Endothelial cell of umbilical vein (primary cell): ENCODE measurements at regions not wholly inside any gene's neighbourhood (a gene's known extent, or its start where the extent isn't known, plus 50 kb on each side); places are given as distances from the start of the nearest gene placed in this dataset.

ENCODE experiments used
- BruUV-seq: library from RNA; stranded (reverse); fragments of 400-500 nt; replicated peaks from 2 replicates; lab custom pipeline; 2021; lab: Mats Ljungman, UMichigan
- CTCF ChIA-PET: fragments of 300-600, 350-600 bp; sonication (Branson Sonifier 250); formaldehyde crosslinking; loops from one replicate; lab custom pipeline; 2021; ENCODE audit warnings: antibody characterized with exemption, inconsistent platforms; lab: Charles Lee
- POLR2A ChIA-PET: fragments of 300-600, 350-600 bp; sonication (Branson Sonifier 250); formaldehyde crosslinking; loops from one replicate; lab custom pipeline; 2021; ENCODE audit warnings: antibody characterized with exemption, inconsistent platforms; lab: Charles Lee
- DNase-seq: peaks from one replicate; pipeline ENCODE4 v3.0.0-alpha.2; 2011; ENCODE audit warnings: low read depth, low spot score
- FAIRE-seq: peaks from 2 replicates; lab custom pipeline; 2011; peaks lifted over from hg19 to GRCh38; lab: Jason Lieb, UNC
- H2AFZ ChIP-seq: 2 replicates; pipeline ENCODE4 v1.6.0; 2012; ENCODE audit warnings: low read depth, low read length, control low read depth, inconsistent platforms
- H3K27ac ChIP-seq: 2 replicates; pipeline ENCODE4 v1.5.1; 2011; ENCODE audit warnings: low read depth, mild to moderate bottlenecking, control low read depth, low read length, moderate library complexity; ENCODE audit not compliant: insufficient read depth
- H3K27me3 ChIP-seq, 2 experiments: 2 replicates each; pipeline versions ENCODE4 v1.6.0 to v1.6.1; 2011; ENCODE audit warnings: low read length in 2 of 2, mixed read lengths in 1 of 2; ENCODE audit not compliant: control insufficient read depth in 2 of 2, insufficient read depth in 2 of 2
- H3K36me3 ChIP-seq, 2 experiments: 2 replicates in 1 of 2; 3 replicates in 1 of 2; pipeline ENCODE4 v1.5.1; 2011; ENCODE audit warnings: low read length in 2 of 2, mild to moderate bottlenecking in 1 of 2, moderate library complexity in 1 of 2; ENCODE audit not compliant: control insufficient read depth in 2 of 2, insufficient read depth in 2 of 2; ENCODE audit errors: extremely low read depth in 1 of 2
- H3K4me1 ChIP-seq: 3 replicates; pipeline ENCODE4 v1.5.1; 2011; ENCODE audit warnings: mild to moderate bottlenecking, low read length; ENCODE audit not compliant: control insufficient read depth, insufficient read depth; ENCODE audit errors: extremely low read depth
- H3K4me2 ChIP-seq: 2 replicates; pipeline ENCODE4 v1.6.1; 2011; ENCODE audit warnings: low read length, control low read depth, mixed read lengths; ENCODE audit not compliant: insufficient read depth
- H3K4me3 ChIP-seq, 3 experiments: fragments of 200-600 bp in 1 of 3; sonication (generic), shearing (Covaris generic) in 1 of 3; replicated peaks in 1 of 3; 2 replicates each; pipeline ENCODE4 v1.5.1; 2011 to 2016; ENCODE audit warnings: control low read depth in 3 of 3, low read length in 3 of 3, mild to moderate bottlenecking in 2 of 3, inconsistent platforms in 1 of 3, low read depth in 1 of 3, moderate library complexity in 1 of 3; ENCODE audit not compliant: insufficient read depth in 1 of 3
- H3K79me2 ChIP-seq: 2 replicates; pipeline ENCODE4 v1.6.0; 2012; ENCODE audit warnings: low read length, inconsistent platforms; ENCODE audit not compliant: control insufficient read depth, insufficient read depth
- H3K9ac ChIP-seq: replicated peaks from 2 replicates; pipeline ENCODE3; 2011; ENCODE audit warnings: low read length, control low read depth; ENCODE audit not compliant: insufficient read depth; ENCODE audit errors: extremely low read depth
- H3K9me1 ChIP-seq: replicated peaks from 3 replicates; pipeline ENCODE4 v1.6.0; 2011; ENCODE audit warnings: mild to moderate bottlenecking, low read length; ENCODE audit not compliant: control insufficient read depth, insufficient read depth; ENCODE audit errors: extremely low read depth
- H3K9me3 ChIP-seq: replicated peaks from 2 replicates; pipeline ENCODE4 v1.5.1; 2012; ENCODE audit warnings: low read length, inconsistent platforms; ENCODE audit not compliant: control insufficient read depth, insufficient read depth
- H4K20me1 ChIP-seq: replicated peaks from 2 replicates; pipeline ENCODE3; 2011; ENCODE audit warnings: mild to moderate bottlenecking, low read length; ENCODE audit not compliant: control insufficient read depth, insufficient read depth; ENCODE audit errors: extremely low read depth
- CTCF ChIP-seq, 2 donors: IDR thresholded peaks; 1 replicate in 1 of 2; 2 replicates in 1 of 2; pipeline ENCODE4 v1.5.1; 2011; ENCODE audit warnings: low read length in 2 of 2, mild to moderate bottlenecking in 2 of 2, moderate library complexity in 2 of 2, control low read depth in 1 of 2, inconsistent platforms in 1 of 2, low read depth in 1 of 2; ENCODE audit not compliant: insufficient read depth in 1 of 2; ENCODE audit errors: extremely low read depth in 1 of 2
- EZH2 ChIP-seq: IDR thresholded peaks from 2 replicates; pipeline ENCODE4 v1.6.1; 2012; ENCODE audit warnings: borderline replicate concordance, low read depth, mild to moderate bottlenecking, moderate library complexity, low read length, inconsistent platforms; ENCODE audit not compliant: severe bottlenecking
- FOS ChIP-seq: IDR thresholded peaks from 2 replicates; pipeline ENCODE4 v1.6.1; 2011; ENCODE audit warnings: mild to moderate bottlenecking, low read length, moderate library complexity, borderline replicate concordance; ENCODE audit not compliant: insufficient read depth
- GATA2 ChIP-seq: IDR thresholded peaks from 2 replicates; pipeline ENCODE4 v1.7.0; 2011; ENCODE audit warnings: low read depth, mild to moderate bottlenecking, moderate library complexity, mixed read lengths, low read length; ENCODE audit not compliant: insufficient read length, insufficient read depth
- JUN ChIP-seq: IDR thresholded peaks from 2 replicates; pipeline ENCODE4 v1.6.1; 2011; ENCODE audit warnings: borderline replicate concordance, low read depth; ENCODE audit not compliant: insufficient read length, insufficient read depth
- MAX ChIP-seq: IDR thresholded peaks from 2 replicates; pipeline ENCODE4 v1.6.1; 2011; ENCODE audit not compliant: insufficient read depth, insufficient read length
- MYC ChIP-seq: IDR thresholded peaks from one replicate; pipeline ENCODE4 v1.6.1; 2011; ENCODE audit warnings: mild to moderate bottlenecking, low read depth, low read length
- POLR2A ChIP-seq: IDR thresholded peaks from 2 replicates; pipeline ENCODE4 v1.6.1; 2012; ENCODE audit warnings: low read depth, mild to moderate bottlenecking, control low read depth, low read length
- POLR2AphosphoS5 ChIP-seq: IDR thresholded peaks from 2 replicates; pipeline ENCODE4 v1.6.1; 2012; ENCODE audit warnings: low read depth, mild to moderate bottlenecking, control low read depth, low read length, moderate library complexity; ENCODE audit not compliant: insufficient read depth
- dilution Hi-C: fragments of 300-500 bp; cut with MboI; formaldehyde crosslinking; loops from one replicate; pipeline ENCODE4 v1.15.0; 2019; ENCODE audit warnings: low sequenced_read_pairs; ENCODE audit not compliant: extremely low pct_ligation_motif_present
- intact Hi-C: fragments of 100-400 bp; cut with micrococcal nuclease; formaldehyde crosslinking; loops from one replicate; pipeline ENCODE4 v1.10.0; 2022

GRCh38 chr2:60052601-60053000 is 500.9 kb downstream of the BCL11A start:
- intact Hi-C loops (no loop called here), dilution Hi-C loops (no loop called here)
- TF ChIP-seq EZH2 = no peak
- TF ChIP-seq JUN = no peak
- no peak for TF ChIP-seq GATA2
- TF ChIP-seq MYC = no peak
- TF ChIP-seq POLR2A = no peak
- no peak for TF ChIP-seq MAX
- TF ChIP-seq FOS = no peak
- TF ChIP-seq POLR2AphosphoS5 = no peak
- no peak for TF ChIP-seq CTCF (IDR thresholded peaks at IDR 0.05; ENCODE audit: extremely low read depth in 1 of 2, insufficient read depth in 1 of 2, low read depth in 1 of 2, low read length in 2 of 2)
- Histone ChIP-seq H3K9me3 (no peaks in the 10 kb centered on the region), H3K9ac (no peak overlapping the region), H3K27me3 (no peaks in the 10 kb centered on the region), H3K4me1 (no peaks in the 10 kb centered on the region), H3K36me3 (no peaks in the 10 kb centered on the region), H3K27ac (no peak overlapping the region), H3K4me3 (no peak overlapping the region), H3K79me2 (no peaks in the 10 kb centered on the region), H4K20me1 (no peaks in the 10 kb centered on the region), H3K4me2 (no peak overlapping the region), H3K9me1 (no peaks in the 10 kb centered on the region), H2AFZ (no peak overlapping the region)
- no peak for FAIRE-seq
- BruUV-seq = no TSS peak
- CTCF ChIA-PET = no interaction called here
- no peak for DNase-seq
- POLR2A ChIA-PET = no interaction called here
